ENCODE measurements at regions not wholly inside any gene's neighbourhood (a gene's known extent, or its start where the extent isn't known, plus 50 kb on each side); places are given as distances from the start of the nearest gene placed in this dataset.

DNA sequence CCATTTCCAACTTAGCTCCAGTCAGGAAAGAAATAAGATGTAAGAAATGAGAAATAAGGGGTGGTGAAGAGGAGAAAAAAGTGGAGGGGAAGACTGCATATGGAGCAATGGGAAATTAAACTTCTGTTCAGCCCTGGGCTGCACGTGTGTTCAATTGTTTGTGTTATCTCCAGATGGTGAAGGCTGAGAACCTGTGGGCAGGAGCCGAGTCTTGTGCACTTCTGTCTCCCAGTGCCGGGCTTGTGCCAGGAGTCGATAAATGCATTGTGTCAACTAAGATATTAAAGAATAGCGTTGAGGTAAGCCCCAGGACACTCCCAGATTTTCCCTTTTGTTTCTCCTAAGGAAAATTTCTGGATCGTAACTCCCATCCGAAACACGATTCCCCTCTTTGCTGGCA, 98.2 kb downstream of the PRLHR start:
- TF ChIP-seq TAF1 (IDR thresholded peaks at IDR 0.05; ENCODE audit: borderline replicate concordance, low read depth, low read length) (no peak), POLR2AphosphoS5 (IDR thresholded peaks at IDR 0.05; ENCODE audit: low read depth, low read length) (no peak)
